ENCODE measurements at regions not wholly inside any gene's neighbourhood (a gene's known extent, or its start where the extent isn't known, plus 50 kb on each side); places are given as distances from the start of the nearest gene placed in this dataset.

DNA sequence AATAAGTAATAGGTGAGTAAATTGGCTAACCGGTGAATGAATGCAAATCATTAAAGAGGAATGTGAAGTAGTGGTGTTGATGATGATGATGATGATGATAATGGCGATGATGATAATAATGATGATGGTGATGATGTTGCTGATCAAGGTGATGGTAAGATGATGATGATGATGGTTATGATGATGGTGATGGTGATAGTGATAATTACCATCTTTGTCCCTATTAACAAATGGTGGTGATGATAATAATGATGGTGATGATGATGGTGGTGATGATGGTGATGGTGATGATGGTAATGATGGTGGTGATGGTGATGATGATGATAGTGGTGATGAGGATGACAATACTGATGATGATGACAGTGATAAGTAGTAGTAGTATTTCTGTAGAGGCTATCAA, 452.6 kb downstream of the ZNF536 start (continued):
- TF ChIP-seq JUND (IDR thresholded peaks at IDR 0.05; ENCODE audit: low read length) (no peak), HDAC2 (IDR thresholded peaks at IDR 0.05; ENCODE audit: borderline replicate concordance in 1 of 2, low read depth in 2 of 2, low read length in 2 of 2) (no peak)
